Sigmoid colon (tissue), 6 donors: ENCODE measurements at regions not wholly inside any gene's neighbourhood (a gene's known extent, or its start where the extent isn't known, plus 50 kb on each side); places are given as distances from the start of the nearest gene placed in this dataset.

Experiments
- DNase-seq: peaks from one replicate; pipeline ENCODE4 v3.0.0-alpha.2; 2019
- H3K27ac ChIP-seq, 4 donors: fragments of 200-600 bp; sonication (generic); one replicate each; pipeline ENCODE4 v1.5.1; 2016 to 2019; ENCODE audit warnings: mild to moderate bottlenecking in 1 of 4
- H3K27me3 ChIP-seq, 3 donors: fragments of 200-600 bp; sonication (generic); one replicate each; pipeline ENCODE4 v1.5.1; 2019; ENCODE audit warnings: mild to moderate bottlenecking in 1 of 3
- H3K36me3 ChIP-seq, 4 donors: fragments of 200-600 bp; sonication (generic); one replicate each; pipeline ENCODE4 v1.5.1; 2016 to 2019
- H3K4me1 ChIP-seq, 4 donors: fragments of 200-600 bp; sonication (generic); one replicate each; pipeline ENCODE4 v1.5.1; 2017 to 2019
- H3K4me3 ChIP-seq, 4 donors: fragments of 200-600 bp; sonication (generic); one replicate each; pipeline ENCODE4 v1.5.1; 2017 to 2019; ENCODE audit warnings: mild to moderate bottlenecking in 2 of 4, moderate library complexity in 1 of 4
- H3K9me3 ChIP-seq, 4 donors: fragments of 200-600 bp in 3 of 4; sonication (generic) in 3 of 4; one replicate each; pipeline versions ENCODE4 v1.5.1 to v1.6.1; 2013 to 2019
- CTCF ChIP-seq, 4 experiments: fragments of 450-650 bp in 3 of 4; fragments of 200-600 bp in 1 of 4; IDR thresholded peaks; one replicate each; pipeline ENCODE4 v1.5.1; 2016 to 2019; ENCODE audit warnings: antibody characterized with exemption in 4 of 4, mild to moderate bottlenecking in 3 of 4, moderate library complexity in 2 of 4
- EP300 ChIP-seq, 4 donors: sonication (generic); formaldehyde crosslinking; IDR thresholded peaks; one replicate each; pipeline ENCODE4 v1.6.1; 2017; ENCODE audit warnings: antibody characterized with exemption in 4 of 4
- POLR2A ChIP-seq, 2 donors: fragments of 450-650 bp; IDR thresholded peaks; one replicate each; pipeline ENCODE4 v1.6.1; 2016; ENCODE audit warnings: antibody characterized with exemption in 2 of 2, mild to moderate bottlenecking in 2 of 2, moderate library complexity in 2 of 2
- POLR2AphosphoS5 ChIP-seq, 4 donors: sonication (generic); formaldehyde crosslinking; IDR thresholded peaks; one replicate each; pipeline ENCODE4 v1.6.1; 2017; ENCODE audit warnings: antibody characterized with exemption in 4 of 4
- WGBS, 2 donors: extraction: QIAGEN DNeasy Blood & Tissue Kit; methylation state at CpG; one replicate each; pipeline ENCODE4 v1.1.7; 2013; 5-methylcytosine and 5-hydroxymethylcytosine counted together
- intact Hi-C: fragments of 100-400 bp; cut with DNase I; formaldehyde crosslinking; loops from one replicate; pipeline ENCODE4 v1.15.1; 2023
- donor health status: healthy with polysubstance abuse.
- donor health status: healthy.

- no peak overlapping the region for H3K4me3 ChIP-seq
- H3K27me3 ChIP-seq: no peaks in the 10 kb centered on the region
- no peak overlapping the region for H3K27ac ChIP-seq
- H3K4me1 ChIP-seq: no peaks in the 10 kb centered on the region
- intact Hi-C loops: no loop called here
- H3K9me3 ChIP-seq: no peaks in the 10 kb centered on the region
- H3K36me3 ChIP-seq: no peaks in the 10 kb centered on the region
- no peak for DNase-seq
- TF ChIP-seq CTCF (IDR thresholded peaks at IDR 0.05): no peak
- TF ChIP-seq POLR2AphosphoS5 (IDR thresholded peaks at IDR 0.05): no peak
- no peak for TF ChIP-seq POLR2A (IDR thresholded peaks at IDR 0.05)
- TF ChIP-seq EP300 (IDR thresholded peaks at IDR 0.05): no peak
- WGBS, 2 donors: 68 to 90% methylated on average over 3 of the region's 3 CpGs
These were observed 130.6 kb upstream of the PITX2 start for GRCh38 chr4:110753466-110753865.

- WGBS, 2 donors: 82 to 86% methylated on average over 2 of the region's 2 CpGs
- no peaks in the 10 kb centered on the region for H3K27me3 ChIP-seq
- DNase-seq: no peak
- no peaks in the 10 kb centered on the region for H3K4me1 ChIP-seq
- H3K36me3 ChIP-seq: no peaks in the 10 kb centered on the region
- H3K27ac ChIP-seq: no peak overlapping the region
- H3K9me3 ChIP-seq: no peaks in the 10 kb centered on the region
- TF ChIP-seq CTCF (IDR thresholded peaks at IDR 0.05): no peak
- no peak for TF ChIP-seq POLR2AphosphoS5 (IDR thresholded peaks at IDR 0.05)
- TF ChIP-seq POLR2A (IDR thresholded peaks at IDR 0.05): no peak
- TF ChIP-seq EP300 (IDR thresholded peaks at IDR 0.05): no peak
- intact Hi-C loops: no loop called here
- no peak overlapping the region for H3K4me3 ChIP-seq
These were observed 131.8 kb upstream of the PITX2 start for GRCh38 chr4:110754716-110755115.

- Histone ChIP-seq H3K27me3 (no peaks in the 10 kb centered on the region), H3K4me3 (no peak overlapping the region), H3K36me3 (no peaks in the 10 kb centered on the region), H3K9me3 (no peaks in the 10 kb centered on the region), H3K27ac (no peak overlapping the region), H3K4me1 (no peaks in the 10 kb centered on the region)
- DNase-seq: no peak
- intact Hi-C loops: no loop called here
- WGBS, 2 donors: 47 to 49% methylated on average over 2 of the region's 2 CpGs
- no peak for TF ChIP-seq POLR2A (IDR thresholded peaks at IDR 0.05)
- TF ChIP-seq POLR2AphosphoS5 (IDR thresholded peaks at IDR 0.05): no peak
- no peak for TF ChIP-seq CTCF (IDR thresholded peaks at IDR 0.05)
- no peak for TF ChIP-seq EP300 (IDR thresholded peaks at IDR 0.05)
These were observed 146.7 kb upstream of the PITX2 start for GRCh38 chr4:110769578-110769977.

GRCh38 chr4:110770353-110770752 is 147.5 kb upstream of the PITX2 start:
- H3K4me3 ChIP-seq: no peak overlapping the region
- intact Hi-C loops: no loop called here
- H3K27me3 ChIP-seq: no peaks in the 10 kb centered on the region
- no peak overlapping the region for H3K27ac ChIP-seq
- H3K36me3 ChIP-seq: no peaks in the 10 kb centered on the region
- TF ChIP-seq CTCF (IDR thresholded peaks at IDR 0.05) (no peak), EP300 (IDR thresholded peaks at IDR 0.05) (no peak), POLR2AphosphoS5 (IDR thresholded peaks at IDR 0.05) (no peak), POLR2A (IDR thresholded peaks at IDR 0.05) (no peak)
- H3K4me1 ChIP-seq: no peaks in the 10 kb centered on the region
- no peaks in the 10 kb centered on the region for H3K9me3 ChIP-seq
- WGBS, 2 donors: 71 to 91% methylated on average over 3 of the region's 3 CpGs
- no peak for DNase-seq

GRCh38 chr4:110778521-110778920 is 155.6 kb upstream of the PITX2 start:
- WGBS, 2 donors: 84 to 85% methylated on average over 2 of the region's 2 CpGs
- Histone ChIP-seq H3K9me3 (no peaks in the 10 kb centered on the region), H3K27ac (no peak overlapping the region), H3K36me3 (no peaks in the 10 kb centered on the region), H3K27me3 (no peaks in the 10 kb centered on the region), H3K4me1 (no peaks in the 10 kb centered on the region), H3K4me3 (no peak overlapping the region)
- intact Hi-C loops: no loop called here
- no peak for TF ChIP-seq CTCF (IDR thresholded peaks at IDR 0.05)
- no peak for TF ChIP-seq POLR2AphosphoS5 (IDR thresholded peaks at IDR 0.05)
- no peak for TF ChIP-seq POLR2A (IDR thresholded peaks at IDR 0.05)
- no peak for TF ChIP-seq EP300 (IDR thresholded peaks at IDR 0.05)
- DNase-seq: no peak
